HK-2 (cell line): ENCODE measurements at regions not wholly inside any gene's neighbourhood (a gene's known extent, or its start where the extent isn't known, plus 50 kb on each side); places are given as distances from the start of the nearest gene placed in this dataset.

Experiments used
- DNase-seq: peaks from one replicate; pipeline ENCODE4 v3.0.0-alpha.2; 2018; ENCODE audit not compliant: unreplicated experiment

- no peak for DNase-seq
Measured at GRCh38 chr2:144711084-144711483, 191.2 kb upstream of the ZEB2 start.

- DNase-seq, result no peak
Measured at GRCh38 chr2:144708626-144709025, 188.7 kb upstream of the ZEB2 start.

- peak; percentile 10 for DNase-seq
Measured at GRCh38 chr2:144707736-144708326, 187.9 kb upstream of the ZEB2 start.

GRCh38 chr2:144706647-144707046 is 186.7 kb upstream of the ZEB2 start:
- no peak for DNase-seq

- DNase-seq, result no peak
Measured at GRCh38 chr2:144705328-144706245, 185.7 kb upstream of the ZEB2 start.

GRCh38 chr2:144704709-144705095 is 184.8 kb upstream of the ZEB2 start:
- DNase-seq, result no peak

- peak; percentile 10 for DNase-seq
Measured at GRCh38 chr2:144703852-144704708, 184.2 kb upstream of the ZEB2 start.

GRCh38 chr2:144702051-144702450 is 182.1 kb upstream of the ZEB2 start:
- no peak for DNase-seq

DNA sequence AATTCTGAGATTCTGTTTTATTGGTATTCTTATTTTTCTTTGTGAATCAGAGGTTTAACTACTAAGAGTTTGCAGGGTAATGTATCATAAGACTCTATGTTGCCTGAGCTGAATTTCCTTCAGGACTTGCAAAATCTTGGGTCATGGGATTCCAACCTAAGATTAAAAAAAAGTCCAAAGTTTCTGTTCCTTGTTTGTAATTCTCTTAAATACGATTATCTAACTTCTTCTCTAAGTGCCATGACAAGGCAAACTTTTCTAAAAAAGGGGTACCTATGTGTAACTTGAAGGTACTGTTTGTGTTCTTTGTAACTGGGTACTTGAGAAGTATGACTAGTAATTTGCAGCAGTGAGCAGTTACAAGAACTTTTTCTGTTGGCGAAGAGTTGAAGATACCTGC is 181.3 kb upstream of the ZEB2 start:
- DNase-seq, result no peak

DNA sequence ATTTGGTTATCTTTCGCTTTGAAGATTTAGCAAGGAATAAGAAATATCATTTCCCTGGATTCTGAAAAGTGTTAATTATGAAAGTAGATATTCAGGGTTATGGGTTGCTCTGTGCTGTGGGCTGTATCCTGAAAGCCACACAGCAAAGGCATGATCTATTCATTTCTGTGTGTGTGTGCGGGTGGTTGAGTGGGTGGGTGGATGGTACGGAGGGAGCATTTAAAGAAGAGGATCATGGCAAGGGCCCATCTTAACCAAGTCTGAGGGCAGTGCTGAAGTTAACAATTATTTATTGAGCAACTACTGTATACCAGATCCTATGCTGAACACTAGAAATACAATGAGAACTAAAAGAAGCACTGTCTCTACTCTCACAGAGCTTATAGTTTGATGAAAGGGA is 178.2 kb upstream of the ZEB2 start:
- no peak for DNase-seq

- no peak for DNase-seq
Measured at GRCh38 chr2:144695657-144696056, 175.7 kb upstream of the ZEB2 start.

GRCh38 chr2:144694456-144694855 is 174.5 kb upstream of the ZEB2 start:
- no peak for DNase-seq

GRCh38 chr2:144693179-144693578 is 173.3 kb upstream of the ZEB2 start:
- no peak for DNase-seq

DNA sequence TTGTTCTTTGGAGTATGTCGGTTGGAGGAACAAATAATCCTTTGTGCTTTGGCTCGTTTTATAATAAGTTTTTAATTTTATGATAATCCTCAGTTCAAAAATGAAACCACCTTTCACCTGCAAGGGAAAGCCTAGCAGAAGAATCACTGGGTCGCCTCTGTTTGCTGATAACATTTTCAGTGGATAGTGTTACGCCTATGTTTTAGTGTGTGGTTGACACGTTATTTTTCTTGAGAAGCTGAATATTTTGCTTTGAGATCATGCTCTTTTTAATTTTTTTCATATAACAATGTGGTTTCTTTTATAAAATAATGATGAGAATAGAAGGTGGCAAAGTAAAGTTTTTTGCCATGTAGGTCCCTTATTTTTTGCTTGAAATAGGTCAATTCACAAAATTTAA is 172.7 kb upstream of the ZEB2 start:
- no peak for DNase-seq

- DNase-seq, result no peak
Measured at GRCh38 chr2:144690771-144691170, 170.9 kb upstream of the ZEB2 start.

- DNase-seq, result no peak
Measured at GRCh38 chr2:144686518-144687215, 166.7 kb upstream of the ZEB2 start.

DNA sequence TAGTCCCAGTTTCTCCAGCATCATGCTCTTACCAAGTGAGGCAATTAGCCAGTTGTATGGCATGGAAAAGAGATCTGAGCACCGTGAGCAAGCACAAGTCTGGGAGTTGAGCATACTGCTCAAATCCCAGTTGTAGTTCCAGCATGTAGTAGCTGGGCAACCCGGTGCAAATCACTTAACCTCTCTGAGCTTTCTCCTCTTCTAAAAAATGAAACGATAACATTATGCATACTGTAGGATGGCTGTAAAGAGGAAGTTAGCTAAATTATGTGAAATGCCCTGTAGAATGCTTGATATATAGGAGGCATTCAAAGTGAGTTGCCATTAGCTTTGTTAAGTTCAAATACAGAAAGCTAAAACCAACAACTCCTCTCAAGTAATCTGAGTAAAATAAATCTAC is 164.0 kb upstream of the ZEB2 start:
- DNase-seq, result no peak

DNA sequence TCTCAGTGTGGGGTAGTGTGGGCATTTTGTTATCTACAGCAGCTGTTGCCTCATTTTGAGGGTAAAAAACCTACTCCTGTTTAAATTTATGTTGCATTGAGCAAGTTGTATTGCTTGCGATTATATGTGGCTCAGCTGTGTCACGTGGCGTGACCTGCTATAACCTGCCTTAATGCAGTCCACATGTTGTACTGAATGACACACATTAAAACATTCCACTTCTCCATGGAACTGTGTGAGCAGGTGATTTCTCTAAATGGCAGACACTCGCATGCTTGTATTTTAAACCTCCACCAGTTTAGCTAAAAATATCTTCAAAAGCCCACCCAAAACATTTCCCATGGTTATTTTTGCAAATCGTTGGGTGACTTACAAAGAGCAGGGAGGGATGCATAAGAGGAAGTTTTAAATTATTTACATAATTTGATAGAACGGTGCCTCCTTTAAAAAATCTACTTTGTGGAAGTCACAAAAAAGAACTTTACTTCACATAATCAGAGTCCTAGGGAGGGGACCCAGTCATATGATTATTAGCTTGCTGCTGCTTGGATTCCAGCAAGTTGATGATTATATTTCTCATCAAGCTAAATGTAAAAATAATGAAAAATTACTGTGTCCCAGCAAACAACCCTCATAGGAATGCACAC is 163.3 kb upstream of the ZEB2 start:
- no peak for DNase-seq

DNA sequence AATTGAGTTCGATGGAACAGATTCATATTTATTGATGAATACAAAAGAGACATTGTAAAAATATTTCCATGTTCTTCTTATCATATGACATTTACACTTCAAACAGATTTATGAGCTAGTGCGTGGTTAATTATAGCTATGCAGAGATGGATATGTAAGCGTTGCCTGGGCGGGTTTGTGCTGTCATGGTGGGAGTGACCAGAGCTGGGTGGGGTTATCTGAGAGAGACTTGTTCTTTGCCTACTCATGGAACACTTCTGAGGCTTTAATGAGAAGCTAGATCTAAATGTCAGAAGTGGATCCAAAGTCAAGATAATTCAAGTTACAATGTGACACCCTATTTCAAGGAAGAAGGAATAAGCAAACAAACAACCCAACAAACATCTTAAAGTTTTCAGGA is 162.3 kb upstream of the ZEB2 start:
- DNase-seq, result no peak

DNA sequence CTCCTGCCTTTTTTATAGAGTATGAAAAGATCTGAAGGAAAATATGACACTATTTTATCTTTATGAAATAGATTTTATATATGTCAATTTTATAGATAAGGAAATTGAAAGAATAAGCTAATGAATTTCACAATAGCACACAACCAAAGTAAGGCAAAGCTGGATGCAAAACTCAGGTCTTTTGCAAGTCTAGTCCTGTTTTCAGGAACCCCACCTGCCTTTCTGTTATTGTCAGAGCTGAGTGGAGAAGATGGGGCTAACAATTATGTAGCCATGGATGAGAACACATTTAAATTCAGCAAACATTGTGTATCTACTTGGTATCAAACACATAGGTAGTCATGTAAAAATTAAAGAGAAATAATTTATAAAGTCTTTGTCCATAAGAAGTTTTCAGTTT is 161.5 kb upstream of the ZEB2 start:
- no peak for DNase-seq

DNA sequence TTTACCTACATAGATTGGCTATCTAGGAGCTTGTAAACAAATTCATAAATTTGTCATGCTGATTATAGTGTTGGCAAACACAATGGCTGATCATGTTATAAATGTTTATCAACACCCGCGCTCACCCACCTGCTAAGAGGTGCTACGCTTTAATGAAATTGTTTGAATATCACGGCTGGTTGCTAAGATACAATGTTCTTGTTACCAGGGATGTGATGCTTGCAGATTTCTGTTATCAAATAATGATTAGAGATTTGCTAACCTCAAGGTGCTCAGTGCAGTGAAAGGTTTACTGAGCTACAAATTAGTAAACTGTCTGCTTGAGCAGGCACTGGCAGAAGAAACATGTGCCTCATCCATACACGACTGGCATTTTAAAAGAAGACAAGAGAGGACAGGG is 160.0 kb upstream of the ZEB2 start:
- no peak for DNase-seq
